ENCODE measurements at regions not wholly inside any gene's neighbourhood (a gene's known extent, or its start where the extent isn't known, plus 50 kb on each side); places are given as distances from the start of the nearest gene placed in this dataset.

- H2BK5ac ChIP-seq (ENCODE audit: insufficient read length, low read length): no peak overlapping the region
- H2BK12ac ChIP-seq (ENCODE audit: insufficient read length, low read depth, low read length): no peak overlapping the region
- no peaks in the 10 kb centered on the region for H3K27me3 ChIP-seq (ENCODE audit: insufficient read depth, low read length)
- H3K4me1 ChIP-seq (ENCODE audit: insufficient read depth, low read length): no peaks in the 10 kb centered on the region
- WGBS (ENCODE audit: extremely low coverage, insufficient read length, low lambda C conversion rate): no CpG with 5 or more reads among the region's 3 CpGs
- no peak overlapping the region for H3K9ac ChIP-seq (ENCODE audit: extremely low read depth, insufficient read length, low read length)
- Mint-ChIP-seq H3K4me3 (no peak overlapping the region), H3K4me1 (0 out of 4 replicates have a peak, but pooled peaks cover 0 to 2% of the 10 kb centered on the region in 2 experiments), H3K27me3 (ENCODE audit: low read depth) (no peaks in the 10 kb centered on the region), H3K27ac (no peak overlapping the region), H3K9me3 (no peaks in the 10 kb centered on the region), H3K36me3 (ENCODE audit: insufficient read depth in 1 of 3, low read depth in 3 of 3) (no peaks in the 10 kb centered on the region; a peak in 1 of 7 replicates)
- no peak overlapping the region for H3K56ac ChIP-seq (ENCODE audit: insufficient read length, low read depth, low read length)
- H3T11ph ChIP-seq (ENCODE audit: low read length): no peak overlapping the region
- no peaks in the 10 kb centered on the region for H3K23me2 ChIP-seq (ENCODE audit: insufficient read length, low read depth, low read length, poor library complexity, severe bottlenecking)
- H2BK20ac ChIP-seq (ENCODE audit: low read depth, low read length, poor library complexity, severe bottlenecking): no peak overlapping the region
- H3K79me1 ChIP-seq (ENCODE audit: insufficient read depth, low read depth, low read length, poor library complexity, severe bottlenecking): no peaks in the 10 kb centered on the region
- H3K4me2 ChIP-seq (ENCODE audit: insufficient read depth, insufficient read length, low read length): no peak overlapping the region
- H2BK15ac ChIP-seq (ENCODE audit: low read depth, low read length): no peak overlapping the region
- no peaks in the 10 kb centered on the region for H4K20me1 ChIP-seq (ENCODE audit: control insufficient read depth, insufficient read depth, insufficient read length)
- no peak overlapping the region for H3K18ac ChIP-seq (ENCODE audit: insufficient read length, low read depth, low read length)
- no peaks in the 10 kb centered on the region for H3K9me3 ChIP-seq (ENCODE audit: control insufficient read depth, low read depth, low read length)
- no peak overlapping the region for H2BK120ac ChIP-seq (ENCODE audit: low read depth, low read length, poor library complexity, severe bottlenecking)
- H3K14ac ChIP-seq (ENCODE audit: insufficient read depth, low read length): no peak overlapping the region
- no peak overlapping the region for H4K5ac ChIP-seq (ENCODE audit: insufficient read length, low read depth, low read length)
- no peak for TF ChIP-seq CTCF (conservative IDR thresholded peaks at IDR 0.05)
- DNase-seq: no peak
- no peak overlapping the region for H3K27ac ChIP-seq (ENCODE audit: insufficient read length, low read depth, low read length)
- no peak overlapping the region for H4K8ac ChIP-seq (replicated peaks; ENCODE audit: insufficient read length, low read depth, low read length)
- H4K91ac ChIP-seq (ENCODE audit: insufficient read length, low read depth, low read length): no peak overlapping the region
- H2AFZ ChIP-seq (ENCODE audit: low read length): no peak overlapping the region
- H3K79me2 ChIP-seq (ENCODE audit: insufficient read depth, low read length): no peaks in the 10 kb centered on the region
- no peak overlapping the region for H3K4ac ChIP-seq (ENCODE audit: low read depth, low read length)
- H3K23ac ChIP-seq (ENCODE audit: insufficient read length, low read depth, low read length): no peak overlapping the region
- H2AK5ac ChIP-seq (ENCODE audit: insufficient read length, low read length): no peak overlapping the region
These were observed 466.7 kb upstream of the NFIA start for GRCh38 chr1:60615666-60616065.
